Transverse colon (tissue), 4 donors: ENCODE measurements at regions not wholly inside any gene's neighbourhood (a gene's known extent, or its start where the extent isn't known, plus 50 kb on each side); places are given as distances from the start of the nearest gene placed in this dataset.

Experiments used
- POLR2A ChIP-seq: fragments of 450-650 bp; IDR thresholded peaks from one replicate; pipeline ENCODE4 v1.6.1; 2016; ENCODE audit warnings: antibody characterized with exemption, mild to moderate bottlenecking, moderate library complexity
- POLR2AphosphoS5 ChIP-seq, 3 donors: sonication (generic); formaldehyde crosslinking; IDR thresholded peaks; one replicate each; pipeline ENCODE4 v1.6.1; 2016; ENCODE audit warnings: antibody characterized with exemption in 3 of 3
- TF ChIP-seq, protein P1 (sequence below), 5 experiments: fragments of 200-600 bp in 3 of 5; fragments of 450-650 bp in 2 of 5; sonication (generic) in 3 of 5; IDR thresholded peaks; 1 replicate in 2 of 5; 2 replicates in 3 of 5; pipeline ENCODE4 v1.5.1; 2016 to 2017; ENCODE audit warnings: antibody characterized with exemption in 5 of 5, inconsistent platforms in 3 of 5, mild to moderate bottlenecking in 2 of 5, moderate library complexity in 1 of 5

DNA sequence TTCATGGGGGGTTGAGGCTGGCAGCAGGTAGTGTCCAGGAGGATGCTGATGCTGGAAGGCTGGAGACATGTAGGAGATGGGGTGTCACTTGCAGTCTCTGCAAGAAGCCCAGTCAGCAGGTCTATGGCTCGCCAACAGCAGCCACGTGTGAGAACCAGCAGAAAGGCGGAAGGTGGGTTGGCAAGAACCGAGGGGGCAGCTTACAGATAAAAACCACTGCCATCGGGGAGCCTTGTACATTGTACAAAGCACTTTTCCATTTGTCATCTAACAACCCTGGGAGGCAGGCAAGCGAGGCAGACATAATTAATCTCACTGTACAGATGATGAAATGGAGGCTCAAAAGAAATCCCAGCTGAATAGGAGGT, 167.2 kb downstream of the KCNA5 start:
- TF ChIP-seq POLR2A: no peak
- TF ChIP-seq, protein P1, sequence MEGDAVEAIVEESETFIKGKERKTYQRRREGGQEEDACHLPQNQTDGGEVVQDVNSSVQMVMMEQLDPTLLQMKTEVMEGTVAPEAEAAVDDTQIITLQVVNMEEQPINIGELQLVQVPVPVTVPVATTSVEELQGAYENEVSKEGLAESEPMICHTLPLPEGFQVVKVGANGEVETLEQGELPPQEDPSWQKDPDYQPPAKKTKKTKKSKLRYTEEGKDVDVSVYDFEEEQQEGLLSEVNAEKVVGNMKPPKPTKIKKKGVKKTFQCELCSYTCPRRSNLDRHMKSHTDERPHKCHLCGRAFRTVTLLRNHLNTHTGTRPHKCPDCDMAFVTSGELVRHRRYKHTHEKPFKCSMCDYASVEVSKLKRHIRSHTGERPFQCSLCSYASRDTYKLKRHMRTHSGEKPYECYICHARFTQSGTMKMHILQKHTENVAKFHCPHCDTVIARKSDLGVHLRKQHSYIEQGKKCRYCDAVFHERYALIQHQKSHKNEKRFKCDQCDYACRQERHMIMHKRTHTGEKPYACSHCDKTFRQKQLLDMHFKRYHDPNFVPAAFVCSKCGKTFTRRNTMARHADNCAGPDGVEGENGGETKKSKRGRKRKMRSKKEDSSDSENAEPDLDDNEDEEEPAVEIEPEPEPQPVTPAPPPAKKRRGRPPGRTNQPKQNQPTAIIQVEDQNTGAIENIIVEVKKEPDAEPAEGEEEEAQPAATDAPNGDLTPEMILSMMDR (IDR thresholded peaks at IDR 0.05): no peak
- TF ChIP-seq POLR2AphosphoS5 (IDR thresholded peaks at IDR 0.05): no peak
